AG04449 (cell line): ENCODE measurements at regions not wholly inside any gene's neighbourhood (a gene's known extent, or its start where the extent isn't known, plus 50 kb on each side); places are given as distances from the start of the nearest gene placed in this dataset.

Source experiments
- CTCF ChIA-PET: fragments of 350-600 bp; formaldehyde crosslinking; extraction: SDS; loops from one replicate; lab custom pipeline; 2021; ENCODE audit warnings: antibody characterized with exemption; lab: Yijun Ruan, JAX
- POLR2A ChIA-PET: fragments of 400-600, 350-600 bp; formaldehyde crosslinking; extraction: SDS; loops from one replicate; lab custom pipeline; 2020; ENCODE audit warnings: antibody characterized with exemption, inconsistent platforms; lab: Yijun Ruan, JAX
- DNase-seq: peaks from one replicate; pipeline ENCODE4 v3.0.0-alpha.2; 2010; ENCODE audit warnings: low read depth, low spot score
- H3K4me3 ChIP-seq: 2 replicates; pipeline ENCODE4 v1.5.1; 2011; ENCODE audit warnings: low read depth, mild to moderate bottlenecking, control low read depth, low read length
- CTCF ChIP-seq: IDR thresholded peaks from one replicate; pipeline ENCODE4 v1.5.1; 2011; ENCODE audit warnings: mild to moderate bottlenecking, moderate library complexity, low read length, control low read depth, inconsistent platforms; ENCODE audit not compliant: insufficient read depth; ENCODE audit errors: missing control alignments

DNA sequence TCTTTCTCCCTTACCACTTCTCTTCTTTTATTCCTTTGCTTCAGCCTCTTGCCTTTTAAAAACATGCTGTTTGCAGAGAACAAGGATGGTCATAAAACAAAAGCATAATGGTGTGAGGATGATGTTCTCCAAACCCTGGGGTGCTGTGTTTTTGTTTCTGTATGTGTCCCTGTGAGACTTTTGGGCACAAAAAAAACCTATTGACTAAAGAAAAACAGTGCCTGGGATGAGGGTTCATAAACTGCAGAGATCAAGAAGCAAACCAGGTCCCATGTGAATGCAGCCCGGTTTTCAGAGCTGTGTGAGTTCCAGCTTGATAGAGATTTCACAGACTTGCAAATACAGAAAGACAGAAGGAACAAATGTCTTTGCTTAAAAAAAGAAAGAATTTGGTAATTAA, 148.6 kb upstream of the CPSF6 start:
- POLR2A ChIA-PET = no interaction called here
- TF ChIP-seq CTCF = no peak
- CTCF ChIA-PET = interaction anchor here (0.9 to 1.5 kb wide), 2 partner anchors 19 to 21 kb away, joined by 3 to 5 read pairs; no protein-coding TSS in a partner anchor
- no peak for DNase-seq
- no peak overlapping the region for H3K4me3 ChIP-seq

DNA sequence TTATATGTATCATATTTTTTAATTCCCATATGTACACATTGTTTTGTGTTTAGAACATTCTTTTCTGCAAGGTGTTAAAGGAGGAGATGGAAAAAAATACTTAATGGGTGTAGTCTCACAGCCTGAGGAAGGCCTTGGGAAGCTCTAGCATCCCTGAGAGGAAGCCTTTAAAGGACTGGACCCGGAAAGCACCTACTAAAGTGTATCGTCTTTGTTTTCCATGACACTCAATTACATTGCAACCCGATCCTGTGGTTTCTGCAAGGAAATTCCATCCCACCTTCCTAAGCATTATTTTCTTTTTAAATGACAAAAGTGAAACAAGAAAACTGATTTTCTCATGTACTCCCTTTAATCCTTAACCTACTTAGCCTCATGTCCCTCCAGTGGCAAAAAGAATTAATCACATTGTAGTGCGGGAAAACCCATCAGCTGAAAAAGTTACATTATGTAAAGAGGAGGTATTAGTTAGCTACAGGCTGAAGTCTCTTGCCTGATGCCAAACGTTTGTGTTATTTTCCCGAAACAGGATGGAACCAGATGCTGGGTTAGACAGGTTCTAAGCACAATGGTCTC, 147.8 kb upstream of the CPSF6 start:
- H3K4me3 ChIP-seq = no peak overlapping the region
- CTCF ChIA-PET = interaction anchor here (1.1 to 1.5 kb wide), 2 partner anchors 17 to 20 kb away, joined by 3 to 5 read pairs; no protein-coding TSS in a partner anchor
- no peak for DNase-seq
- POLR2A ChIA-PET = no interaction called here
- TF ChIP-seq CTCF = no peak

- H3K4me3 ChIP-seq = no peak overlapping the region
- no peak for TF ChIP-seq CTCF
- ChIA-PET POLR2A (no interaction called here), CTCF (interaction anchor here (1.1 kb wide), 1 partner anchor 17 kb away, joined by 3 read pairs; no protein-coding TSS in a partner anchor)
- DNase-seq = no peak
These were observed 147.2 kb upstream of the CPSF6 start for GRCh38 chr12:69092137-69092536.

GRCh38 chr12:69094606-69095216, 144.7 kb upstream of the CPSF6 start:
- ChIA-PET CTCF (interaction anchor here (1.0 to 1.9 kb wide), 3 partner anchors 8 to 61 kb away, joined by 3 to 4 read pairs (median 3); no protein-coding TSS in a partner anchor), POLR2A (no interaction called here)
- no peak for DNase-seq
- TF ChIP-seq CTCF = no peak
- no peak overlapping the region for H3K4me3 ChIP-seq

- no peak for DNase-seq
- no peak overlapping the region for H3K4me3 ChIP-seq
- ChIA-PET CTCF (interaction anchor here (1.0 to 1.9 kb wide), 3 partner anchors 9 to 59 kb away, joined by 3 to 4 read pairs (median 3); no protein-coding TSS in a partner anchor), POLR2A (no interaction called here)
- TF ChIP-seq CTCF = no peak
These were observed 143.4 kb upstream of the CPSF6 start for GRCh38 chr12:69095765-69096477.

DNA sequence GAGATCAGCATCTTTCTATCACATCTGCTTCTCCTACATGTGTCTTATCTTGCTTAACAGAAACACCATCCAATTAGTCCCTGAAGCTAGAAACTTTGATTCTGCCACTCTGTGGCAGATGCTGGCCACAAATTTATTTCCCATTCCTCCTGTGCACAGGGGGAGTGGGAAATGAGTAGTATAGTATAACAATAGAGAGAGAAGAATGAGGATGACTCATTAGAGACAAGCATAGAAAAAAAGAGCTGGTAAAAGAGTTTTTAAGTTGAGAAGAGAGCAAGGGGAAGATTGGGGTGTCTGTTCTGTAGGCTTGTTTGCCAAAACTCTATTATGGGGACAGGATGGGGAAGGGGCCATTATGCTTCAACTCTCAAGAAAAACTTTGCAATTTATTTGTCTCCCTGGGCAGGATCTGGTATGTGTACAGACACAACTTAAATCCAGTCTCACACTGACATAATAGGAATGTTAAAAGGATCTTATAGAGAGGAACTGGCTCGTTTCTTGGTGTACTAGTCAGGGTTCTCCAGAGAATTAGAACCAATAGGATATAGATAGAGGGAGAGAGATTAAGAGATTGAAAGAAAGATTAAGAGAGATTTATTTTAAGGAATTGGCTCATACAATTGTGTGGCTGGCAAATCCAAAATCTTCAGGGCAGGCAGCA, 142.6 kb upstream of the CPSF6 start:
- no peak for DNase-seq
- ChIA-PET POLR2A (no interaction called here), CTCF (no interaction called here)
- no peak for TF ChIP-seq CTCF
- H3K4me3 ChIP-seq = no peak overlapping the region
